HCT116 (cell line): ENCODE measurements at regions not wholly inside any gene's neighbourhood (a gene's known extent, or its start where the extent isn't known, plus 50 kb on each side); places are given as distances from the start of the nearest gene placed in this dataset.

Experiments used
- ATAC-seq: fragments of 200-7000 bp; cut with Tn5 transposase; 2 replicates; pipeline ENCODE4 v1.9.1; 2020; ENCODE audit warnings: mild to moderate bottlenecking, moderate library complexity
- BruUV-seq: library from RNA; stranded (reverse); fragments of 400-500 nt; replicated peaks from 2 replicates; lab custom pipeline; 2021; lab: Mats Ljungman, UMichigan
- CTCF ChIA-PET: fragments of 300-600 bp; sonication (Branson Sonifier 250); formaldehyde crosslinking; loops from one replicate; lab custom pipeline; 2021; ENCODE audit warnings: antibody characterized with exemption; lab: Charles Lee
- POLR2A ChIA-PET: fragments of 300-600, 350-600 bp; sonication (Branson Sonifier 250); formaldehyde crosslinking; loops from one replicate; lab custom pipeline; 2021; ENCODE audit warnings: antibody characterized with exemption; lab: Charles Lee
- RAD21 ChIA-PET, 2 experiments: fragments of 300-600 bp; sonication (Branson Sonifier 250); formaldehyde crosslinking; loops; one replicate each; lab custom pipeline; 2023; ENCODE audit warnings: low total read pairs in 2 of 2; ENCODE audit not compliant: uncharacterized antibody in 2 of 2, unreplicated experiment in 2 of 2, low non-redundant PET in 1 of 2; lab: Charles Lee
- DNase-seq: peaks from one replicate; pipeline ENCODE4 v3.0.0-alpha.2; 2010; ENCODE audit warnings: low read depth, low spot score
- H2AFZ ChIP-seq: fragments of 200-600 bp; shearing (Covaris generic), sonication (generic); 2 replicates; pipeline ENCODE4 v1.6.1; 2017; ENCODE audit warnings: low read depth, mixed run types, mixed read lengths, antibody characterized with exemption, low read length; ENCODE audit not compliant: poor library complexity, severe bottlenecking
- H3K27ac ChIP-seq: 2 replicates; pipeline ENCODE4 v1.5.1; 2012; ENCODE audit warnings: low read depth, low read length
- H3K27me3 ChIP-seq: fragments of 200-600 bp; sonication (generic); 2 replicates; pipeline ENCODE4 v1.6.1; 2016; ENCODE audit warnings: mixed run types, low read length, mixed read lengths; ENCODE audit not compliant: insufficient read depth
- H3K36me3 ChIP-seq, 2 experiments: fragments of 200-500 bp in 1 of 2; fragments of 200-600 bp in 1 of 2; sonication (Bioruptor generic) in 1 of 2; sonication (generic) in 1 of 2; 2 replicates each; pipeline versions ENCODE4 v1.5.1 to v1.6.1; 2014 to 2016; ENCODE audit warnings: low read length in 2 of 2, inconsistent platforms in 1 of 2, mixed read lengths in 1 of 2, mixed run types in 1 of 2; ENCODE audit not compliant: insufficient read depth in 2 of 2, control insufficient read depth in 1 of 2
- H3K4me1 ChIP-seq, 2 experiments: fragments of 200-600 bp in 1 of 2; sonication (generic) in 1 of 2; 2 replicates each; pipeline versions ENCODE4 v1.5.1 to v1.6.1; 2012 to 2017; ENCODE audit warnings: low read length in 2 of 2, inconsistent platforms in 1 of 2, mild to moderate bottlenecking in 1 of 2, mixed read lengths in 1 of 2, mixed run types in 1 of 2, moderate library complexity in 1 of 2; ENCODE audit not compliant: insufficient read depth in 2 of 2, control insufficient read depth in 1 of 2
- H3K4me2 ChIP-seq: fragments of 200-600 bp; sonication (generic); 2 replicates; pipeline ENCODE4 v1.6.1; 2017; ENCODE audit warnings: mixed run types, low read length, mixed read lengths
- H3K4me3 ChIP-seq, 2 experiments: fragments of 200-600 bp in 1 of 2; sonication (generic) in 1 of 2; replicated peaks in 1 of 2; 2 replicates each; pipeline ENCODE4 v1.5.1; 2011 to 2016; ENCODE audit warnings: low read length in 2 of 2, control low read depth in 1 of 2, low read depth in 1 of 2, mild to moderate bottlenecking in 1 of 2, mixed read lengths in 1 of 2, mixed run types in 1 of 2
- H3K79me2 ChIP-seq: fragments of 200-600 bp; sonication (generic); 2 replicates; pipeline ENCODE4 v1.6.1; 2017; ENCODE audit warnings: mild to moderate bottlenecking, mixed run types, low read length, moderate library complexity, mixed read lengths; ENCODE audit not compliant: insufficient read depth
- H3K9ac ChIP-seq: fragments of 200-600 bp; sonication (generic); 2 replicates; pipeline ENCODE4 v1.6.1; 2016; ENCODE audit warnings: low read length, mixed read lengths
- H3K9me2 ChIP-seq: fragments of 200-600 bp; sonication (generic), shearing (Covaris generic); 2 replicates; pipeline ENCODE4 v1.6.1; 2017; ENCODE audit warnings: mixed run types, mild to moderate bottlenecking, moderate library complexity; ENCODE audit not compliant: insufficient read depth
- H3K9me3 ChIP-seq, 2 experiments: fragments of 200-500 bp in 1 of 2; fragments of 200-600 bp in 1 of 2; sonication (Bioruptor generic) in 1 of 2; sonication (generic) in 1 of 2; 2 replicates each; pipeline ENCODE4 v1.6.1; 2014 to 2017; ENCODE audit warnings: low read length in 2 of 2, mixed read lengths in 2 of 2, inconsistent platforms in 1 of 2, low read depth in 1 of 2, mild to moderate bottlenecking in 1 of 2, mixed run types in 1 of 2, moderate library complexity in 1 of 2; ENCODE audit not compliant: control insufficient read depth in 1 of 2, insufficient read depth in 1 of 2
- H4K20me1 ChIP-seq: fragments of 200-600 bp; sonication (generic), shearing (Covaris generic); 2 replicates; pipeline ENCODE4 v1.6.1; 2017; ENCODE audit warnings: mixed run types, mild to moderate bottlenecking, moderate library complexity; ENCODE audit not compliant: insufficient read depth
- CBX3 ChIP-seq: IDR thresholded peaks from 2 replicates; pipeline ENCODE4 v1.6.1; 2012; ENCODE audit warnings: low read depth
- CEBPB ChIP-seq: IDR thresholded peaks from 2 replicates; pipeline ENCODE4 v1.6.1; 2012; ENCODE audit warnings: low read depth
- EGR1 ChIP-seq: IDR thresholded peaks from 2 replicates; pipeline ENCODE4 v1.6.1; 2012; ENCODE audit warnings: low read depth
- ELF1 ChIP-seq: IDR thresholded peaks from 2 replicates; pipeline ENCODE4 v1.6.1; 2012; ENCODE audit warnings: low read depth, borderline replicate concordance
- EZH2 ChIP-seq: fragments of 200-600 bp; sonication (generic); IDR thresholded peaks from 2 replicates; pipeline ENCODE4 v1.6.1; 2017; ENCODE audit warnings: antibody characterized with exemption, mixed run types
- EZH2phosphoT487 ChIP-seq: fragments of 200-600 bp; IDR thresholded peaks from 2 replicates; pipeline ENCODE4 v1.6.1; 2018; ENCODE audit warnings: antibody characterized with exemption, borderline replicate concordance
- FOSL1 ChIP-seq: IDR thresholded peaks from 2 replicates; pipeline ENCODE4 v1.6.1; 2012; ENCODE audit warnings: low read depth
- POLR2A ChIP-seq: IDR thresholded peaks from 2 replicates; pipeline ENCODE4 v1.7.0; 2011; ENCODE audit warnings: borderline replicate concordance; ENCODE audit not compliant: insufficient read depth, insufficient read length; ENCODE audit errors: extremely low read depth
- POLR2AphosphoS5 ChIP-seq: IDR thresholded peaks from 2 replicates; pipeline ENCODE4 v1.6.1; 2011; ENCODE audit warnings: mild to moderate bottlenecking, low read depth, low read length, moderate library complexity
- RAD21 ChIP-seq: IDR thresholded peaks from 2 replicates; pipeline ENCODE4 v1.6.1; 2012; ENCODE audit warnings: low read depth, mild to moderate bottlenecking
- SIN3A ChIP-seq: IDR thresholded peaks from 2 replicates; pipeline ENCODE4 v1.6.1; 2012; ENCODE audit warnings: low read depth
- SP1 ChIP-seq: IDR thresholded peaks from 2 replicates; pipeline ENCODE4 v1.6.1; 2012; ENCODE audit warnings: low read depth
- SRF ChIP-seq: IDR thresholded peaks from 2 replicates; pipeline ENCODE4 v1.6.1; 2012; ENCODE audit warnings: low read depth
- TCF7L2 ChIP-seq: IDR thresholded peaks from 2 replicates; pipeline ENCODE4 v1.7.0; 2011; ENCODE audit warnings: borderline replicate concordance, inconsistent platforms; ENCODE audit not compliant: insufficient read depth, insufficient read length; ENCODE audit errors: extremely low read depth
- YY1 ChIP-seq: IDR thresholded peaks from 2 replicates; pipeline ENCODE4 v1.6.1; 2011; ENCODE audit warnings: low read length, low read depth, moderate library complexity, mild to moderate bottlenecking; ENCODE audit not compliant: insufficient replicate concordance; ENCODE audit errors: extremely low read depth
- ZFX ChIP-seq: fragments of 450-650 bp; IDR thresholded peaks from 2 replicates; pipeline ENCODE4 v1.6.1; 2017
- intact Hi-C: fragments of 100-400 bp; cut with micrococcal nuclease; formaldehyde crosslinking; loops from 2 replicates; pipeline ENCODE4 v1.10.0; 2022
- TF ChIP-seq, protein P1 (sequence below): IDR thresholded peaks from 2 replicates; pipeline ENCODE4 v1.6.1; 2011; ENCODE audit warnings: mild to moderate bottlenecking, low read length, moderate library complexity; ENCODE audit not compliant: insufficient replicate concordance; ENCODE audit errors: extremely low read depth
- TF ChIP-seq, protein P2 (sequence below): IDR thresholded peaks from 2 replicates; pipeline ENCODE4 v1.6.1; 2012
- TF ChIP-seq, protein P3 (sequence below): IDR thresholded peaks from 2 replicates; pipeline ENCODE4 v1.6.1; 2012

DNA sequence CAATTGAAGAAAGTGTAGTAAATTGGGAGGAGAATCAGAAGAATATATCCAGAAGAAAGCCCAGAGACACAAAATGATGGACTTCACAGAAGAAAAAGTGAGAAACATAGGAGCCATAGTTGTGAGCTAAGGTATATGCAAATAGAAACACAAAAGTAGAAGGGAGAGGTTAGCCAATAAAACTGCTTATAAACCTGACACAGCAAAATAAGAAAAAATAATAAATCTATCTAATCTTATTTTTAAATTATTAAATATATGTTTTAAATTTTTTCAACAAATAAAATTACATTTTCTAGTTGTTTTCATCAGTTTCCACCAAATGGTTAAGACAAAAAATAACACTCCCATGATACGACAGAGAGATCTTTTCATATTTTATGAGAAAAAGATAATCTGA lies 903.5 kb downstream of the DNAJB9 start:
- Histone ChIP-seq H3K27ac (no peak overlapping the region), H4K20me1 (no peaks in the 10 kb centered on the region), H3K27me3 (no peaks in the 10 kb centered on the region), H3K36me3 (no peaks in the 10 kb centered on the region), H3K4me2 (no peak overlapping the region), H3K79me2 (no peaks in the 10 kb centered on the region)
- RAD21 ChIA-PET: no interaction called here
- intact Hi-C loops: loop anchor here (10.0 kb wide), 1 partner anchor 488 kb away; no protein-coding TSS in a partner anchor
- POLR2A ChIA-PET: no interaction called here
- CTCF ChIA-PET: no interaction called here
- no peak for TF ChIP-seq POLR2AphosphoS5
- TF ChIP-seq SIN3A: no peak
- TF ChIP-seq, protein P1, sequence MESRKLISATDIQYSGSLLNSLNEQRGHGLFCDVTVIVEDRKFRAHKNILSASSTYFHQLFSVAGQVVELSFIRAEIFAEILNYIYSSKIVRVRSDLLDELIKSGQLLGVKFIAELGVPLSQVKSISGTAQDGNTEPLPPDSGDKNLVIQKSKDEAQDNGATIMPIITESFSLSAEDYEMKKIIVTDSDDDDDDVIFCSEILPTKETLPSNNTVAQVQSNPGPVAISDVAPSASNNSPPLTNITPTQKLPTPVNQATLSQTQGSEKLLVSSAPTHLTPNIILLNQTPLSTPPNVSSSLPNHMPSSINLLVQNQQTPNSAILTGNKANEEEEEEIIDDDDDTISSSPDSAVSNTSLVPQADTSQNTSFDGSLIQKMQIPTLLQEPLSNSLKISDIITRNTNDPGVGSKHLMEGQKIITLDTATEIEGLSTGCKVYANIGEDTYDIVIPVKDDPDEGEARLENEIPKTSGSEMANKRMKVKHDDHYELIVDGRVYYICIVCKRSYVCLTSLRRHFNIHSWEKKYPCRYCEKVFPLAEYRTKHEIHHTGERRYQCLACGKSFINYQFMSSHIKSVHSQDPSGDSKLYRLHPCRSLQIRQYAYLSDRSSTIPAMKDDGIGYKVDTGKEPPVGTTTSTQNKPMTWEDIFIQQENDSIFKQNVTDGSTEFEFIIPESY: no peak
- no peak for TF ChIP-seq SP1
- TF ChIP-seq EZH2phosphoT487: no peak
- no peak for TF ChIP-seq ELF1
- TF ChIP-seq, protein P2, sequence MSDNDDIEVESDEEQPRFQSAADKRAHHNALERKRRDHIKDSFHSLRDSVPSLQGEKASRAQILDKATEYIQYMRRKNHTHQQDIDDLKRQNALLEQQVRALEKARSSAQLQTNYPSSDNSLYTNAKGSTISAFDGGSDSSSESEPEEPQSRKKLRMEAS: no peak
- no peak for TF ChIP-seq EZH2
- no peak for TF ChIP-seq CBX3
- TF ChIP-seq CEBPB: no peak
- TF ChIP-seq SRF: no peak
- no peak for TF ChIP-seq RAD21
- no peak for TF ChIP-seq ZFX
- no peak for TF ChIP-seq TCF7L2
- no peak for TF ChIP-seq EGR1
- TF ChIP-seq, protein P3, sequence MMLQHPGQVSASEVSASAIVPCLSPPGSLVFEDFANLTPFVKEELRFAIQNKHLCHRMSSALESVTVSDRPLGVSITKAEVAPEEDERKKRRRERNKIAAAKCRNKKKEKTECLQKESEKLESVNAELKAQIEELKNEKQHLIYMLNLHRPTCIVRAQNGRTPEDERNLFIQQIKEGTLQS: no peak
- TF ChIP-seq FOSL1: no peak
- TF ChIP-seq POLR2A: no peak
- no peak for TF ChIP-seq YY1
- TF ChIP-seq, all 23 proteins: peak for 0
- Histone ChIP-seq H3K9ac (no peak overlapping the region), H3K9me3 (no peaks in the 10 kb centered on the region), H3K4me3 (no peak overlapping the region), H2AFZ (no peak overlapping the region), H3K9me2 (no peaks in the 10 kb centered on the region), H3K4me1 (no peaks in the 10 kb centered on the region)
- ATAC-seq: no peak
- no TSS peak for BruUV-seq
- no peak for DNase-seq
